Gastroesophageal sphincter (tissue), 3 donors: ENCODE measurements at regions not wholly inside any gene's neighbourhood (a gene's known extent, or its start where the extent isn't known, plus 50 kb on each side); places are given as distances from the start of the nearest gene placed in this dataset.

Source experiments
- CTCF ChIP-seq, 4 experiments: fragments of 200-600 bp in 2 of 4; fragments of 450-650 bp in 2 of 4; sonication (generic) in 1 of 4; IDR thresholded peaks; one replicate each; pipeline ENCODE4 v1.5.1; 2017 to 2019; ENCODE audit warnings: antibody characterized with exemption in 4 of 4, mild to moderate bottlenecking in 2 of 4, moderate library complexity in 2 of 4
- POLR2A ChIP-seq, 2 donors: fragments of 450-650 bp; IDR thresholded peaks; one replicate each; pipeline ENCODE4 v1.6.1; 2017; ENCODE audit warnings: antibody characterized with exemption in 2 of 2, mild to moderate bottlenecking in 2 of 2, moderate library complexity in 1 of 2

- TF ChIP-seq CTCF (IDR thresholded peaks at IDR 0.05) (no peak), POLR2A (IDR thresholded peaks at IDR 0.05) (no peak)
These were observed 144.7 kb downstream of the PMAIP1 start for GRCh38 chr18:60044290-60045006.
